Keratinocyte (primary cell): ENCODE measurements at regions not wholly inside any gene's neighbourhood (a gene's known extent, or its start where the extent isn't known, plus 50 kb on each side); places are given as distances from the start of the nearest gene placed in this dataset.

Experiments
- DNase-seq: peaks from one replicate; pipeline ENCODE4 v3.0.0-alpha.2; 2011; ENCODE audit warnings: low read depth, missing footprints, low spot score
- FAIRE-seq: peaks from 2 replicates; lab custom pipeline; 2011; peaks lifted over from hg19 to GRCh38; lab: Jason Lieb, UNC
- H2AFZ ChIP-seq: 2 replicates; pipeline ENCODE4 v1.6.0; 2012; ENCODE audit warnings: low read length, control low read depth, inconsistent platforms; ENCODE audit not compliant: control insufficient read depth
- H3K27ac ChIP-seq: 2 replicates; pipeline ENCODE4 v1.5.1; 2011; ENCODE audit warnings: low read length; ENCODE audit not compliant: control insufficient read depth, insufficient read depth
- H3K27me3 ChIP-seq: 3 replicates; pipeline ENCODE4 v1.6.0; 2011; ENCODE audit warnings: low read length; ENCODE audit not compliant: control insufficient read depth, insufficient read depth; ENCODE audit errors: extremely low read depth
- H3K36me3 ChIP-seq, 2 experiments: 2 replicates in 1 of 2; 3 replicates in 1 of 2; pipeline ENCODE4 v1.5.1; 2011; ENCODE audit warnings: low read length in 2 of 2, mild to moderate bottlenecking in 1 of 2; ENCODE audit not compliant: control insufficient read depth in 2 of 2, insufficient read depth in 2 of 2; ENCODE audit errors: extremely low read depth in 1 of 2
- H3K4me1 ChIP-seq: 3 replicates; pipeline ENCODE4 v1.5.1; 2011; ENCODE audit warnings: low read length; ENCODE audit not compliant: control insufficient read depth, insufficient read depth; ENCODE audit errors: extremely low read depth
- H3K4me2 ChIP-seq: 3 replicates; pipeline ENCODE4 v1.6.0; 2011; ENCODE audit warnings: low read depth, low read length; ENCODE audit not compliant: control insufficient read depth, insufficient read depth; ENCODE audit errors: extremely low read depth
- H3K4me3 ChIP-seq, 3 experiments: fragments of 200-600 bp in 1 of 3; sonication (generic) in 1 of 3; 2 replicates in 2 of 3; 3 replicates in 1 of 3; pipeline ENCODE4 v1.5.1; 2011 to 2016; ENCODE audit warnings: low read length in 3 of 3, mild to moderate bottlenecking in 3 of 3, control low read depth in 2 of 3, inconsistent platforms in 1 of 3, low read depth in 1 of 3, mixed read lengths in 1 of 3, mixed run types in 1 of 3, moderate library complexity in 1 of 3; ENCODE audit not compliant: control insufficient read depth in 2 of 3, insufficient read depth in 2 of 3; ENCODE audit errors: extremely low read depth in 1 of 3
- H3K79me2 ChIP-seq: 2 replicates; pipeline ENCODE4 v1.6.0; 2012; ENCODE audit warnings: low read length; ENCODE audit not compliant: control insufficient read depth, insufficient read depth
- H3K9ac ChIP-seq: 3 replicates; pipeline ENCODE4 v1.6.0; 2011; ENCODE audit warnings: low read length; ENCODE audit not compliant: control insufficient read depth, insufficient read depth; ENCODE audit errors: extremely low read depth
- H3K9me1 ChIP-seq: 3 replicates; pipeline ENCODE4 v1.6.0; 2011; ENCODE audit warnings: low read length; ENCODE audit not compliant: control insufficient read depth, insufficient read depth; ENCODE audit errors: extremely low read depth
- H3K9me3 ChIP-seq: 2 replicates; pipeline ENCODE4 v1.5.1; 2012; ENCODE audit warnings: low read depth, low read length; ENCODE audit not compliant: control insufficient read depth
- H4K20me1 ChIP-seq: 3 replicates; pipeline ENCODE4 v1.6.0; 2011; ENCODE audit warnings: low read length; ENCODE audit not compliant: control insufficient read depth, insufficient read depth; ENCODE audit errors: extremely low read depth
- EZH2 ChIP-seq: IDR thresholded peaks from one replicate; pipeline ENCODE4 v1.6.1; 2012; ENCODE audit warnings: inconsistent platforms, mild to moderate bottlenecking, low read length, moderate library complexity
- dilution Hi-C: fragments of 300-500 bp; cut with MboI; formaldehyde crosslinking; loops from one replicate; pipeline ENCODE4 v1.7.0; 2020; ENCODE audit warnings: low sequenced_read_pairs; ENCODE audit not compliant: extremely low pct_ligation_motif_present
- TF ChIP-seq, protein P1 (sequence below), 3 experiments: IDR thresholded peaks in 1 of 3; conservative IDR thresholded peaks in 1 of 3; optimal IDR thresholded peaks in 1 of 3; 2 replicates in 2 of 3; 3 replicates in 1 of 3; pipeline versions ENCODE3 to v1.5.1; 2011; ENCODE audit warnings: low read length in 3 of 3, mild to moderate bottlenecking in 3 of 3, moderate library complexity in 2 of 3, control low read depth in 1 of 3, inconsistent platforms in 1 of 3; ENCODE audit not compliant: insufficient read depth in 2 of 3; ENCODE audit errors: extremely low read depth in 1 of 3

DNA sequence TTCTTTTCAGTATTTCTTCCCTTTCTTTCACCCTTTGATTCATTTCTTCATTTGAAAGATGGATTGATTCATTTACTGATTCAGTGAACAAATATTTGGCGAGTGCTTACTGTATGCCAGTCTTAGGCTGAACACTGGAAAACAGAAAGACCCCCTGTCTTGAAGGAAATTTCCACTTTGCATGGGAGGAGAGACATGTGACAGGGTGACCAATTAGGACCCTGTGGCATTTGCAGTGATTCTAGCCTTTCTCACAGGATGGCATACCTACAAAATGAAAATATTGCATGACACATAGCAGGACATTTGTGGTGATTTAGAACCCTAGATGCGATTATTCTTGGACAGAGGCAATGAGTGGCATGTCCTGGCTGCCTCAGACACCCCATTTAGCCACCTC, 407.2 kb upstream of the SGCD start:
- no peaks in the 10 kb centered on the region for H3K9me1 ChIP-seq
- H3K36me3 ChIP-seq = no peaks in the 10 kb centered on the region
- TF ChIP-seq EZH2 = no peak
- TF ChIP-seq, protein P1, sequence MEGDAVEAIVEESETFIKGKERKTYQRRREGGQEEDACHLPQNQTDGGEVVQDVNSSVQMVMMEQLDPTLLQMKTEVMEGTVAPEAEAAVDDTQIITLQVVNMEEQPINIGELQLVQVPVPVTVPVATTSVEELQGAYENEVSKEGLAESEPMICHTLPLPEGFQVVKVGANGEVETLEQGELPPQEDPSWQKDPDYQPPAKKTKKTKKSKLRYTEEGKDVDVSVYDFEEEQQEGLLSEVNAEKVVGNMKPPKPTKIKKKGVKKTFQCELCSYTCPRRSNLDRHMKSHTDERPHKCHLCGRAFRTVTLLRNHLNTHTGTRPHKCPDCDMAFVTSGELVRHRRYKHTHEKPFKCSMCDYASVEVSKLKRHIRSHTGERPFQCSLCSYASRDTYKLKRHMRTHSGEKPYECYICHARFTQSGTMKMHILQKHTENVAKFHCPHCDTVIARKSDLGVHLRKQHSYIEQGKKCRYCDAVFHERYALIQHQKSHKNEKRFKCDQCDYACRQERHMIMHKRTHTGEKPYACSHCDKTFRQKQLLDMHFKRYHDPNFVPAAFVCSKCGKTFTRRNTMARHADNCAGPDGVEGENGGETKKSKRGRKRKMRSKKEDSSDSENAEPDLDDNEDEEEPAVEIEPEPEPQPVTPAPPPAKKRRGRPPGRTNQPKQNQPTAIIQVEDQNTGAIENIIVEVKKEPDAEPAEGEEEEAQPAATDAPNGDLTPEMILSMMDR (optimal IDR thresholded peaks at IDR 0.05 in 1 of 3, IDR thresholded peaks at IDR 0.05 in 1 of 3, conservative IDR thresholded peaks at IDR 0.05 in 1 of 3; ENCODE audit: extremely low read depth in 1 of 3, insufficient read depth in 2 of 3, low read length in 3 of 3) = no peak
- H3K27me3 ChIP-seq = no peaks in the 10 kb centered on the region
- H3K4me2 ChIP-seq = no peak overlapping the region
- dilution Hi-C loops = no loop called here
- no peaks in the 10 kb centered on the region for H3K79me2 ChIP-seq
- FAIRE-seq (no peak), DNase-seq (no peak)
- no peak overlapping the region for H2AFZ ChIP-seq
- H3K4me3 ChIP-seq = no peak overlapping the region
- no peaks in the 10 kb centered on the region for H4K20me1 ChIP-seq
- H3K4me1 ChIP-seq = no peaks in the 10 kb centered on the region
- H3K9me3 ChIP-seq = no peaks in the 10 kb centered on the region
- no peak overlapping the region for H3K9ac ChIP-seq
- no peak overlapping the region for H3K27ac ChIP-seq

DNA sequence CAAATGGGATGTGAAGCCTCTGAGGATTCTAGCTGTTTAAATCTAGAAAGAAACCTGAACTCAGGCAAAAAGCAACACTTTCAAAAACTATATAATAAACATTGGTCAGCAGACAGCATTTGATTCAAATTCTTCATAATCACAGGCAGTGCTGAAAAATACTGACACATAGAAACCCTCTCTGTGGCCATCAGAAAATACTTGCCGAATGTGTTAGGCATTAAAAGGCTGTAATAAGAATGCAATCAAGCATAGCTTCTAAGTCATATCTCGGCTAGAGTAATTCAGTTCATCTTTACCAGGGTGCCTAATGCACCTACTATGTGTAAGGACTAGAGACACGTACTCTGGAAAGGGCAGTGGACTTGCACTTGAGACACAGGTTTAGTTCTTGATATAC, 405.3 kb upstream of the SGCD start:
- H3K27ac ChIP-seq = no peak overlapping the region
- H3K79me2 ChIP-seq = no peaks in the 10 kb centered on the region
- no peak overlapping the region for H3K9ac ChIP-seq
- DNase-seq (no peak), FAIRE-seq (no peak)
- no peaks in the 10 kb centered on the region for H3K9me3 ChIP-seq
- dilution Hi-C loops = no loop called here
- no peak overlapping the region for H2AFZ ChIP-seq
- H3K9me1 ChIP-seq = no peaks in the 10 kb centered on the region
- no peaks in the 10 kb centered on the region for H3K36me3 ChIP-seq
- TF ChIP-seq, protein P1 (optimal IDR thresholded peaks at IDR 0.05 in 1 of 3, IDR thresholded peaks at IDR 0.05 in 1 of 3, conservative IDR thresholded peaks at IDR 0.05 in 1 of 3; ENCODE audit: extremely low read depth in 1 of 3, insufficient read depth in 2 of 3, low read length in 3 of 3) = no peak
- TF ChIP-seq EZH2 = no peak
- H3K4me1 ChIP-seq = no peaks in the 10 kb centered on the region
- no peak overlapping the region for H3K4me3 ChIP-seq
- H3K27me3 ChIP-seq = no peaks in the 10 kb centered on the region
- H4K20me1 ChIP-seq = no peaks in the 10 kb centered on the region
- H3K4me2 ChIP-seq = no peak overlapping the region
